ENCODE measurements at regions not wholly inside any gene's neighbourhood (a gene's known extent, or its start where the extent isn't known, plus 50 kb on each side); places are given as distances from the start of the nearest gene placed in this dataset.

DNA sequence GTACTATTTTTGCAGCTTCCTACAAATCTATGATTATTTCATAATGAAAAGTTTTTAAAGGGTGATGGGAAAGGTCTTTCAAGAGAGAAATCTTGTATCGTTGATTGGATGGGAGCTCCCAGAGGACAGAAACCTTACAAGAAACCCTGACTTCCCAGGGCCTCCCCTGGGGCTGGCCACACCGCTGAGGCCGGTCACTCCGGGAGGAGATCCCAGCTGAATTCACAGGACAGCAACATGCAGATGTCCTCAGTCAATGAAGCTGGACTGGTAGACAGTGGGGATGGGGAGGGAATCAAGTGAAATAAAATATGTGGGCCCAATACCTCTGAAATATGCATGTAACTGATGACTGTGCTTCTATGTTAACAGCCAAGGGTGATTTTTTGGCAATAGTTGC, 135.6 kb downstream of the TFCP2L1 start:
- no peak overlapping the region for H3K4me2 ChIP-seq (ENCODE audit: insufficient read depth, low read length)
- DNase-seq (ENCODE audit: insufficient read length, low spot score, missing footprints), result no peak
- no peak overlapping the region for H2AFZ ChIP-seq (ENCODE audit: low read length)
- TF ChIP-seq, protein P1, sequence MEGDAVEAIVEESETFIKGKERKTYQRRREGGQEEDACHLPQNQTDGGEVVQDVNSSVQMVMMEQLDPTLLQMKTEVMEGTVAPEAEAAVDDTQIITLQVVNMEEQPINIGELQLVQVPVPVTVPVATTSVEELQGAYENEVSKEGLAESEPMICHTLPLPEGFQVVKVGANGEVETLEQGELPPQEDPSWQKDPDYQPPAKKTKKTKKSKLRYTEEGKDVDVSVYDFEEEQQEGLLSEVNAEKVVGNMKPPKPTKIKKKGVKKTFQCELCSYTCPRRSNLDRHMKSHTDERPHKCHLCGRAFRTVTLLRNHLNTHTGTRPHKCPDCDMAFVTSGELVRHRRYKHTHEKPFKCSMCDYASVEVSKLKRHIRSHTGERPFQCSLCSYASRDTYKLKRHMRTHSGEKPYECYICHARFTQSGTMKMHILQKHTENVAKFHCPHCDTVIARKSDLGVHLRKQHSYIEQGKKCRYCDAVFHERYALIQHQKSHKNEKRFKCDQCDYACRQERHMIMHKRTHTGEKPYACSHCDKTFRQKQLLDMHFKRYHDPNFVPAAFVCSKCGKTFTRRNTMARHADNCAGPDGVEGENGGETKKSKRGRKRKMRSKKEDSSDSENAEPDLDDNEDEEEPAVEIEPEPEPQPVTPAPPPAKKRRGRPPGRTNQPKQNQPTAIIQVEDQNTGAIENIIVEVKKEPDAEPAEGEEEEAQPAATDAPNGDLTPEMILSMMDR (IDR thresholded peaks at IDR 0.05; ENCODE audit: extremely low read depth, low read depth, low read length), result no peak
- no peaks in the 10 kb centered on the region for H3K4me1 ChIP-seq (ENCODE audit: insufficient read depth, low read length)
- H3K79me2 ChIP-seq (ENCODE audit: insufficient read depth, low read length), result no peaks in the 10 kb centered on the region
- H3K27ac ChIP-seq (ENCODE audit: low read depth, low read length), result no peak overlapping the region
- no peak overlapping the region for H3K4me3 ChIP-seq (ENCODE audit: insufficient read depth, low read length)
- H3K27me3 ChIP-seq (ENCODE audit: insufficient read depth, low read length), result peaks cover 5% of the 10 kb centered on the region
- no peaks in the 10 kb centered on the region for H3K9me3 ChIP-seq (ENCODE audit: low read depth, low read length)
- no peaks in the 10 kb centered on the region for H4K20me1 ChIP-seq (ENCODE audit: insufficient read depth, low read length)
- H3K36me3 ChIP-seq (ENCODE audit: insufficient read depth, low read length), result no peaks in the 10 kb centered on the region

DNA sequence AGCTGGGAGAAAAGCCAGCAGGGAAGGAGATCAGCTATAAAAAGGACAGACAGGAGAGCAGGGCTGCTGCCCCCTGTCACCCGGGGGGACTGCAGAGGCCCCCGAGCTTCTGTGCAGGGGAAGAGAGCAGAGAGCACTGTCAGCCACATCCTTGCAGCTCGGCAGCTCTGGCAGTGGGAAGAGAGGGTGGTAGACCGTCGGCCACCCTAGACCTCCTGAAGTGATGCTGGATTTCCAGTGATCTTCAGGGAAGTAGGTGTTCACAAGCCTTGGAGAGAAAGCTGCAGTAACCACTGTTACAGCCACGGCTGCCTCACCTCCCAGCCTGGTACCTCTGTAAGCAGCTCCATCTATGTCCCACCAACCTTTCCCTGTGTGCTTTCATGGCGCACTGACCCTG, 134.9 kb downstream of the TFCP2L1 start:
- Histone ChIP-seq H3K9me3 (ENCODE audit: low read depth, low read length) (no peaks in the 10 kb centered on the region), H3K4me1 (ENCODE audit: insufficient read depth, low read length) (no peaks in the 10 kb centered on the region), H3K79me2 (ENCODE audit: insufficient read depth, low read length) (no peaks in the 10 kb centered on the region), H3K36me3 (ENCODE audit: insufficient read depth, low read length) (no peaks in the 10 kb centered on the region), H3K27ac (ENCODE audit: low read depth, low read length) (no peak overlapping the region), H3K4me3 (ENCODE audit: insufficient read depth, low read length) (no peak overlapping the region), H4K20me1 (ENCODE audit: insufficient read depth, low read length) (no peaks in the 10 kb centered on the region), H3K4me2 (ENCODE audit: insufficient read depth, low read length) (no peak overlapping the region), H2AFZ (ENCODE audit: low read length) (no peak overlapping the region), H3K27me3 (ENCODE audit: insufficient read depth, low read length) (peaks cover 3% of the 10 kb centered on the region)
- no peak for DNase-seq (ENCODE audit: insufficient read length, low spot score, missing footprints)
- TF ChIP-seq, protein P1 (IDR thresholded peaks at IDR 0.05; ENCODE audit: extremely low read depth, low read depth, low read length), result no peak

DNA sequence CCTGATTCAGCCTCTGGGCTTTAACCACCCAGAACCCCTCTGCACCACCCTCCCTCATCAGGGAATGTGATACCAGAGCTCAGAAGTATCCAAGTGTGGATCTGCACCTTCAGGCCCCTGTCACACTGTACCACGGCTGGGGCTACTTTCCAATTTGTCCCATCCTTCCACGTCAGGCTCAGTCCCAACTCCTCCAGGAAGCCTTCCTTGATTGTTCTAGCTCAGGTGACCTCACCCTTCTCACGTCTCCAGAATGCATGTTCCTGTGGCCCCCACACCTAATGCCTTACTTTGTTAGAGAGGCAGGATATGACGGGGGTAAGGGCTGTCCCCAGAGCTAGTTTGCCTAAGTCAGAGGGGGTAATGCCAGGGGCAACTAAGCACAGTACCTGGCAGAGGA, 134.3 kb downstream of the TFCP2L1 start:
- H4K20me1 ChIP-seq (ENCODE audit: insufficient read depth, low read length), result no peaks in the 10 kb centered on the region
- no peaks in the 10 kb centered on the region for H3K36me3 ChIP-seq (ENCODE audit: insufficient read depth, low read length)
- no peak overlapping the region for H3K27ac ChIP-seq (ENCODE audit: low read depth, low read length)
- TF ChIP-seq, protein P1 (IDR thresholded peaks at IDR 0.05; ENCODE audit: extremely low read depth, low read depth, low read length), result no peak
- no peak overlapping the region for H2AFZ ChIP-seq (ENCODE audit: low read length)
- H3K79me2 ChIP-seq (ENCODE audit: insufficient read depth, low read length), result no peaks in the 10 kb centered on the region
- no peak for DNase-seq (ENCODE audit: insufficient read length, low spot score, missing footprints)
- no peaks in the 10 kb centered on the region for H3K4me1 ChIP-seq (ENCODE audit: insufficient read depth, low read length)
- H3K9me3 ChIP-seq (ENCODE audit: low read depth, low read length), result no peaks in the 10 kb centered on the region
- peaks cover 3% of the 10 kb centered on the region for H3K27me3 ChIP-seq (ENCODE audit: insufficient read depth, low read length)
- no peak overlapping the region for H3K4me3 ChIP-seq (ENCODE audit: insufficient read depth, low read length)
- no peak overlapping the region for H3K4me2 ChIP-seq (ENCODE audit: insufficient read depth, low read length)

DNA sequence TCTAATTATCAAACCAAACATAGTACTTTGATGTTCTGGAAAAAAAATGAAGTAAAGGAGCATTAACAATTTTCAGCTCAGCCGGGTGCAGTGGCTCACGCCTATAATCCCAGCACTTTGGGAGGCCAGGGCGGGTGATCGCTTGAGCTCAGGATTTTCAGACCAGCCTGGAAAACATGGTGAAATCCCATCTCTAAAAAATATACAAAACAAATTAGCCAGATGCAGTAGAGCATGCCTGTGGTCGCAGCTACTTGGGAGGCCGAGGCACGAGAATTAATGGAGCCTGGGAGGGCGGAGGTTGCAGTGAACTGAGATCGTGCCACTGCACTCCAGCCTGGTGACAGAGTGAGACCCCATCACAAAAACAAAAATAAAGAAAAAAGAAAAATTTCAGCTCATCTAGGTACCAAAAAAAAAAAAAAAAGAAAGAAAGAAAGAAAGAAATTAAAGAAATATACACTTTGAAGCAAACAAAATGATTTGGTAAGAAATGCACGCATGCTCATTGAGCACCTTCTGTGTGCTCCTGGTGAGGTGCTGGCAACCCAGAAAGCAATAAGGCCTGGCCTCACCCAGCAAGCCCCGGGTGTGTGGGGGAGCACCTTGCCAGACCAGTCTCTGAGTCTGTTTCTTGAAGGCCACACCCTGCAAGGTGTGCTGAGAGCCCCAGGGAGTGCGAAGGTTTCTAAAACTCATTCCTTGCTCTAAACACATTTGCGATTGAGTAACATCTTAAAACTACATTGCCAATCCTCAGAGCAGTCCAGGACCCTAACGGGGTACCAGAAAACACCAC, 133.5 kb downstream of the TFCP2L1 start:
- no peaks in the 10 kb centered on the region for H3K36me3 ChIP-seq (ENCODE audit: insufficient read depth, low read length)

More for the DNA sequence above, 133.5 kb downstream of the TFCP2L1 start:
- TF ChIP-seq, protein P1 (IDR thresholded peaks at IDR 0.05; ENCODE audit: extremely low read depth, low read depth, low read length), result no peak
- Histone ChIP-seq H3K79me2 (ENCODE audit: insufficient read depth, low read length) (no peaks in the 10 kb centered on the region), H3K9me3 (ENCODE audit: low read depth, low read length) (no peaks in the 10 kb centered on the region), H3K4me3 (ENCODE audit: insufficient read depth, low read length) (no peak overlapping the region), H3K27ac (ENCODE audit: low read depth, low read length) (no peak overlapping the region), H3K4me2 (ENCODE audit: insufficient read depth, low read length) (no peak overlapping the region), H4K20me1 (ENCODE audit: insufficient read depth, low read length) (no peaks in the 10 kb centered on the region), H3K27me3 (ENCODE audit: insufficient read depth, low read length) (peaks cover 3% of the 10 kb centered on the region), H3K4me1 (ENCODE audit: insufficient read depth, low read length) (no peaks in the 10 kb centered on the region), H2AFZ (ENCODE audit: low read length) (no peak overlapping the region)
- DNase-seq (ENCODE audit: insufficient read length, low spot score, missing footprints), result no peak

Measured in osteoblast (primary cell).